AG04450 (cell line): ENCODE measurements at regions not wholly inside any gene's neighbourhood (a gene's known extent, or its start where the extent isn't known, plus 50 kb on each side); places are given as distances from the start of the nearest gene placed in this dataset.

Experiments used
- CTCF ChIA-PET: fragments of 300-600, 350-600 bp; formaldehyde crosslinking; extraction: SDS; loops from one replicate; lab custom pipeline; 2022; ENCODE audit warnings: antibody characterized with exemption, inconsistent platforms; lab: Charles Lee
- POLR2A ChIA-PET: fragments of 350-600 bp; formaldehyde crosslinking; extraction: SDS; loops from one replicate; lab custom pipeline; 2021; ENCODE audit warnings: antibody characterized with exemption, inconsistent platforms; lab: Yijun Ruan, JAX
- DNase-seq: peaks from one replicate; pipeline ENCODE4 v3.0.0-alpha.2; 2011; ENCODE audit warnings: low read depth, low spot score
- H3K27ac ChIP-seq: one replicate; pipeline ENCODE4 v1.5.1; 2012; ENCODE audit warnings: low read depth, low read length, control low read depth
- H3K27me3 ChIP-seq: one replicate; pipeline ENCODE4 v1.6.0; 2012; ENCODE audit warnings: low read length; ENCODE audit not compliant: control insufficient read depth, insufficient read depth
- H3K4me3 ChIP-seq: 2 replicates; pipeline ENCODE4 v1.5.1; 2011; ENCODE audit warnings: mild to moderate bottlenecking, low read depth, low read length, control low read depth
- H3K9me3 ChIP-seq: 2 replicates; pipeline ENCODE4 v1.5.1; 2012; ENCODE audit warnings: low read length; ENCODE audit not compliant: control insufficient read depth, insufficient read depth
- CTCF ChIP-seq: IDR thresholded peaks from 2 replicates; pipeline ENCODE4 v1.5.1; 2011; ENCODE audit warnings: low read depth, low read length, control low read depth, inconsistent platforms

DNA sequence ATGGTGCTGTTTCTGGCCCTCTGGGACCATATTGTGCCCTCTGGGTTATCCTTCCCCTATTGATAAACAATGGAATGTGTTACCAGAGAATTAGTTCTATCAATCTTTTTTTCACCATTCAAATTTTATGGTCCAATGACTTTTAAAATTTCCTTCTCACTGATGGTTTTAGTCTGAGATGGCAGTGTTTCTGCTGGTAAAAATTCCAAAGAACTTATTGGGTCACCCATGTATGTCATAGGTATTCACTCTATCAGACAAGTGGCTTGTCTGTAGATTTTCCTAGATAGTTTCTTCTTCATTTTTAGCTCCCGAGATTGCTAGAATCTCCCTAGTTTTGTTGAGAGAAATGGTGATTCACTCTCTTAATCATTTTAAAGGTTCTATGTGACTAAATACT is 357.2 kb upstream of the RGS17 start:
- CTCF ChIA-PET: interaction anchor here (0.5 kb wide), 1 partner anchor 456 kb away, joined by 3 read pairs; no protein-coding TSS in a partner anchor
- POLR2A ChIA-PET: no interaction called here
- no peak for DNase-seq

DNA sequence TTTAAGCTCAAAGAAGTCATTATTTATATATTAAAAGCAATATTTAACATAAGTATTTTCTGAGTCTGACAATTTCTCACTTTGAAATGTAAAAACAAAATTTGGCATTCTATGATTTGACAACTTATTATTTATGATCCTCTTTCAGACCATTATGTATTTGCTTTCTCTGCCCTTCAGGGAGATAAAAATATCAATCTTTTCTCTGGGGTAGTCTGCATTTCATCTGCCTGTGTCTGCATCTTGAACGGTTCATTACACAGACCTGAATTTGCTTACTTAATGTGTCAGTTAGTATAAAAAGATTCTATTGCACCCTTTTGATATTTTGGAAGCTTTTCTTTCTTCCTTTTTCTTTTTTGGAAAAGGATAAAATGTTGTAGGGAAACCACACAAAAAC is 354.0 kb upstream of the RGS17 start:
- DNase-seq: no peak
- CTCF ChIA-PET: interaction anchor here (0.5 kb wide), 1 partner anchor 28 kb away, joined by 3 read pairs; no protein-coding TSS in a partner anchor
- Histone ChIP-seq H3K27ac (no peak overlapping the region), H3K27me3 (no peaks in the 10 kb centered on the region), H3K9me3 (no peaks in the 10 kb centered on the region), H3K4me3 (no peak overlapping the region)
- no peak for TF ChIP-seq CTCF
- POLR2A ChIA-PET: no interaction called here

More for the DNA sequence above, 357.2 kb upstream of the RGS17 start:
- H3K9me3 ChIP-seq: no peaks in the 10 kb centered on the region
- TF ChIP-seq CTCF: no peak
- H3K27me3 ChIP-seq: no peaks in the 10 kb centered on the region
- H3K4me3 ChIP-seq: no peak overlapping the region
- H3K27ac ChIP-seq: no peak overlapping the region

DNA sequence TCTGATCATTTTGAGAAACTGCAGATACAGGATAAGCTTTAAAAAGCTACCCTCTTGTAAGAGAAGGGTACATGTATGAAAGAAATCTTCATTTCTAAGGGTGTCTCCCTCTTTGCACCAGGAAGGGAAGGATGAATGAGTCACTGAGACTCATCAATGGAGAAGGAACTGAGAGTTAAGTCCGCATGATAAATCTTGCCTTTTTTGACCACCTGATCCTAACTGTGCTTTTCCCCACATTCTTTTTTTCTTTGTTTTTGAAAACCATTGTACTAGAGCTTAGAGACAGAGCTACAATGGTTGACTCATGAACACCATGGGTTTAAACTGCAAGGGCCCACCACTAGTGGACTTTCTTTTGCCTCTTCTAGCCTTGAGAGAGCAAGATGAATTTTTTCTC is 353.0 kb upstream of the RGS17 start:
- TF ChIP-seq CTCF: no peak
- DNase-seq: no peak
- H3K4me3 ChIP-seq: no peak overlapping the region
- H3K27ac ChIP-seq: no peak overlapping the region
- POLR2A ChIA-PET: no interaction called here
- H3K27me3 ChIP-seq: no peaks in the 10 kb centered on the region
- CTCF ChIA-PET: no interaction called here
- no peaks in the 10 kb centered on the region for H3K9me3 ChIP-seq

- no peak for TF ChIP-seq CTCF
- H3K4me3 ChIP-seq: no peak overlapping the region
- H3K27me3 ChIP-seq: no peaks in the 10 kb centered on the region
- ChIA-PET POLR2A (no interaction called here), CTCF (no interaction called here)
- no peak overlapping the region for H3K27ac ChIP-seq
- peaks cover 6% of the 10 kb centered on the region for H3K9me3 ChIP-seq
- no peak for DNase-seq
Observed at GRCh38 chr6:153476243-153476642, 345.2 kb upstream of the RGS17 start.

GRCh38 chr6:153465050-153465449 is 334.0 kb upstream of the RGS17 start:
- ChIA-PET POLR2A (no interaction called here), CTCF (no interaction called here)
- DNase-seq: no peak
- H3K4me3 ChIP-seq: no peak overlapping the region
- H3K9me3 ChIP-seq: no peaks in the 10 kb centered on the region; the same call in 1 of the 2 replicates
- no peaks in the 10 kb centered on the region for H3K27me3 ChIP-seq
- H3K27ac ChIP-seq: no peak overlapping the region
- TF ChIP-seq CTCF: no peak
